ENCODE measurements at regions not wholly inside any gene's neighbourhood (a gene's known extent, or its start where the extent isn't known, plus 50 kb on each side); places are given as distances from the start of the nearest gene placed in this dataset.
"Not testable (repeated sequence)": the region's sequence is repeated elsewhere in the genome, so short reads cannot be mapped to it uniquely, and the experiment has no call there.

DNA sequence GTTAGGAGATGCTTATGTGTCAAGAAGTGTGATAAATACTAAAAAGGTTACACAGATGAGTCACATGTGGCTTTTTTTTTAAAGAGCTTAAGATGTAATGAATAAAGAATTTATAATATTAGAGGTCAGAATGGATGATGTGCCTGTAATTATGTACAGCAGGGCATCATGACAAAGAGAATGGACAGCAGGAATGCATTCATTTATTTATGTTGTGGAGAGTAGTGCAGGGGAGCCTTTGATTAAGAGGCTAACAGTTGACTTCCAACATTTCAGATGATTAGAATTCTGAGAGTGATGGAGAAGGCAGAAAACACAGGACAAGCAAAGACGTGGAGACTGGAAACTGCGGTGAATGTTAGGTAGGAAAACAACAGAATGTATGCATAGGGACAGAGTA lies 691.4 kb upstream of the POM121L12 start:
- intact Hi-C loops (cut with DNase I), result no loop called here
- TF ChIP-seq, protein P1, sequence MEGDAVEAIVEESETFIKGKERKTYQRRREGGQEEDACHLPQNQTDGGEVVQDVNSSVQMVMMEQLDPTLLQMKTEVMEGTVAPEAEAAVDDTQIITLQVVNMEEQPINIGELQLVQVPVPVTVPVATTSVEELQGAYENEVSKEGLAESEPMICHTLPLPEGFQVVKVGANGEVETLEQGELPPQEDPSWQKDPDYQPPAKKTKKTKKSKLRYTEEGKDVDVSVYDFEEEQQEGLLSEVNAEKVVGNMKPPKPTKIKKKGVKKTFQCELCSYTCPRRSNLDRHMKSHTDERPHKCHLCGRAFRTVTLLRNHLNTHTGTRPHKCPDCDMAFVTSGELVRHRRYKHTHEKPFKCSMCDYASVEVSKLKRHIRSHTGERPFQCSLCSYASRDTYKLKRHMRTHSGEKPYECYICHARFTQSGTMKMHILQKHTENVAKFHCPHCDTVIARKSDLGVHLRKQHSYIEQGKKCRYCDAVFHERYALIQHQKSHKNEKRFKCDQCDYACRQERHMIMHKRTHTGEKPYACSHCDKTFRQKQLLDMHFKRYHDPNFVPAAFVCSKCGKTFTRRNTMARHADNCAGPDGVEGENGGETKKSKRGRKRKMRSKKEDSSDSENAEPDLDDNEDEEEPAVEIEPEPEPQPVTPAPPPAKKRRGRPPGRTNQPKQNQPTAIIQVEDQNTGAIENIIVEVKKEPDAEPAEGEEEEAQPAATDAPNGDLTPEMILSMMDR (IDR thresholded peaks at IDR 0.05), result no peak
- Histone ChIP-seq H3K36me3 (no peaks in the 10 kb centered on the region), H3K9me3 (peaks cover 0 to 20% (median 0%) of the 10 kb centered on the region in 11 donors), H3K4me3 (no peak overlapping the region), H3K27ac (no peak overlapping the region), H3K4me1 (no peaks in the 10 kb centered on the region), H3K27me3 (no peaks in the 10 kb centered on the region)
- ATAC-seq (no peak), DNase-seq (no peak)
- WGBS, 2 donors, result 77 to 87% methylated on average over 2 of the region's 2 CpGs

DNA sequence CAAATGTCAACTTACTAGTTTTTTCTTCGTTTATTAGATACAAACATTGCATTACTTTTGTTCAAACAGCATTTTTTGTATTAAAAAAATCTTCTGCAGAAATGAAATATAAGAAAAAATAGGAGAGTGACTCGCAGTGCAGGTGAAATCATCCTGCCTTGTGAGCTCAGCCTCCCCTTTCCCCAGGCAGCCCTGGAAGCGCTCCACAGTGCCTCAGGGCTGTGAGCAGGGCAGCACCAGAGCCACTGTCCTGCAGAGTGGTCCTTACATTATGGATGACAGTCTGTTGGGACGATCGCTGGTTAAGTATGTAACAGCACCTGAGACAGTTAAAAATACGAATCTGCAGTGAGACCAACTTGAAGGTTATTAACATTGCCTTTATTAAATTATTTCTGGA lies 695.4 kb upstream of the POM121L12 start:
- DNase-seq (no peak), ATAC-seq (no peak)
- WGBS, 2 donors, result 66 to 69% methylated on average over 6 of the region's 6 CpGs
- no peaks in the 10 kb centered on the region for H3K4me1 ChIP-seq
- H3K9me3 ChIP-seq, result peaks cover 0 to 39% (median 0%) of the 10 kb centered on the region in 11 donors
- no peak overlapping the region for H3K27ac ChIP-seq
- intact Hi-C loops (cut with DNase I), result no loop called here
- no peak overlapping the region for H3K4me3 ChIP-seq
- TF ChIP-seq, protein P1 (IDR thresholded peaks at IDR 0.05), result no peak
- H3K36me3 ChIP-seq, result no peaks in the 10 kb centered on the region
- H3K27me3 ChIP-seq, result no peaks in the 10 kb centered on the region

DNA sequence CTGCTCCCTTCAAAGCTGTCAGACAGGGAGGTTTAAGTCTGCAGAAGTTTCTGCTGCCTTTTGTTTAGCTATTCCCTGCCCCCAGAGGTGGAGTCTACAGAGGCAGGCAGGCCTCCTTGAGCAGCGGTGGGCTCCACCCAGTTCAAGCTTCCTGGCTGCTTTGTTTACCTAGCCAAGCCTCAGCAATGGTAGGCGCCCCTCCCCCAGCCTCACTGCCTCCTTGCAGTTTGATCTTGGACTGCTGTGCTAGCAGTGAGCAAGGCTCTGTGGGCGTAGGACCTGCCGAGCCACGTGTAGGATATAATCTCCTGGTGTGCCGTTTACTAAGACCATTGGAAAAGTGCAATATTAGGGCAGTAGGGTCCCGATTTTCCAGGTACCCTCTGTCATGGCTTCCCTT lies 707.1 kb upstream of the POM121L12 start:
- H3K4me3 ChIP-seq; ATAC-seq; H3K27me3 ChIP-seq; DNase-seq; intact Hi-C loops (cut with DNase I); H3K36me3 ChIP-seq; H3K27ac ChIP-seq; H3K4me1 ChIP-seq: not testable (repeated sequence)
- H3K9me3 ChIP-seq, result peaks cover 0 to 41% (median 0%) of the 10 kb centered on the region in 11 donors
- 83 to 88% methylated on average over 7 of the region's 7 CpGs for WGBS, 2 donors

DNA sequence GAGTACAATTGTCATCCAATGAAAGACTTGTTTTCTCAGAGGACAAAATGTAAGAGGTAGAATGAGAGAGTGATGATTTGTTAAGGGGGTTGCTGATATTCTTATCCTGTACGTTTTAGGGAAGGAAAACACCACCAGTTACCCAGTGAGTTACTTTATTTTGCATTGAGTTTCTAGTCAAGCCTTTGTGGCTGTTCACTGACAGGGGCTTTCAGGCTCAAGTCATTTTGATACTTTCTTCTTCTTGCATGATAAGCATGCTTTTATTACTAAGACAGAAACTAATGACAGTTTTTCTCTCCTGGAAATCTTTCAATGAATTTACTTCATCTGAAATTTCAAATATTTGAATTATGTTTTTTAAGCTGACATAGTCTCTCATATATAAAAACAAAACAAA lies 710.2 kb upstream of the POM121L12 start:
- no peaks in the 10 kb centered on the region for H3K36me3 ChIP-seq
- intact Hi-C loops (cut with DNase I), result no loop called here
- TF ChIP-seq, protein P1 (IDR thresholded peaks at IDR 0.05), result no peak
- ATAC-seq (no peak), DNase-seq (no peak)
- H3K27me3 ChIP-seq, result no peaks in the 10 kb centered on the region
- H3K4me1 ChIP-seq, result no peaks in the 10 kb centered on the region
- peaks cover 0 to 57% (median 0%) of the 10 kb centered on the region in 11 donors for H3K9me3 ChIP-seq
- no peak overlapping the region for H3K27ac ChIP-seq
- 3 to 20% methylated on average over 1 of the region's 1 CpG for WGBS, 2 donors
- H3K4me3 ChIP-seq, result no peak overlapping the region

DNA sequence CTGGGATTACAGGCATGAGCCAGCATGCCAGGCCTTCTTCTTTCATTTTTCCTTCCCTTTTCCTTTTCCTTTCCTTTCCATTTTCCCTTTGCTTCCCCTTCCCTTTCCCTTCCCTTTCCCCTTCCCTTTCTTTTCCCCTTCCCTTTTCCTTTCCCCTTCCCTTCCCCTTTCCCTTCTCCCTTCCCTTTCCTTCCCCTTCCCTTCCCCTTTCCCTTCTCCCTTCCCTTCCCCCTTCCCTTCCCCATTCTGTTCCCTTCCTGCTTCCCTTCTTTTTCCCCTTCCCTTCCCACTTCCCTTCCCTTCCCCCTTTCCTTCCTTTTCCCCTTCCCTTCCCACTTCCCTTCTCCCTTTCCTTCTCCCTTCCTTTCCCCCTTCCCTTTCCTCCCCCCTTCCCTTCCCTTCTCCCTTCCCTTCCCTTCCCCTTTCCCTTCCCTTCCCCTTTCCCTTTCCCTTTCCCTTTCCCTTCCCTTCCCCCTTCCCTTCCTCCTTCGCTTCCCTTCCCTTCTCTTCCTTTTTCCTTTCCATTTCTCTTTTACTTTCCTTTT lies 712.2 kb upstream of the POM121L12 start:
- WGBS, 2 donors, result 91 to 95% methylated on average over 1 of the region's 1 CpG
- ATAC-seq, result no peak

More for the DNA sequence above, 712.2 kb upstream of the POM121L12 start:
- Histone ChIP-seq H3K4me3 (no peak overlapping the region), H3K27me3 (no peaks in the 10 kb centered on the region), H3K4me1 (no peaks in the 10 kb centered on the region), H3K9me3 (peaks cover 0 to 46% (median 0%) of the 10 kb centered on the region in 11 donors), H3K36me3 (no peaks in the 10 kb centered on the region), H3K27ac (no peak overlapping the region)
- DNase-seq, result no peak
- intact Hi-C loops (cut with DNase I), result no loop called here
- TF ChIP-seq, protein P1 (IDR thresholded peaks at IDR 0.05), result no peak

Measured in heart right ventricle (tissue), 16 donors.